ENCODE measurements at regions not wholly inside any gene's neighbourhood (a gene's known extent, or its start where the extent isn't known, plus 50 kb on each side); places are given as distances from the start of the nearest gene placed in this dataset.

GRCh38 chr5:34447424-34447823 is 208.7 kb upstream of the RAI14 start:
- Histone ChIP-seq H2AFZ (peak overlapping the region; percentile 32; the same call in 1 of the 2 replicates), H3F3A (replicated peaks; ENCODE audit: low read depth) (no peaks in the 10 kb centered on the region), H3K9me2 (ENCODE audit: insufficient read depth) (peaks cover 7% of the 10 kb centered on the region; the same call in 1 of the 2 replicates), H3K4me2 (no peak overlapping the region), H3K4me1 (ENCODE audit: insufficient read depth) (peaks cover 14% of the 10 kb centered on the region; the same call in 1 of the 2 replicates), H3K27ac (ENCODE audit: low read depth) (no peak overlapping the region), H3K79me2 (replicated peaks; ENCODE audit: insufficient read depth) (no peaks in the 10 kb centered on the region), H3K4me3 (no peak overlapping the region), H3K27me3 (ENCODE audit: insufficient read depth) (no peaks in the 10 kb centered on the region), H4K20me1 (replicated peaks; ENCODE audit: insufficient read depth) (no peaks in the 10 kb centered on the region), H3K36me3 (ENCODE audit: insufficient read depth) (no peaks in the 10 kb centered on the region)
- Mint-ChIP-seq H3K9me3 (no peaks in the 10 kb centered on the region; the same call in 1 of the 3 replicates), H3K4me1 (peaks cover 15% of the 10 kb centered on the region), H3K36me3 (ENCODE audit: low read depth) (peaks cover 6% of the 10 kb centered on the region; the same call in 2 of the 3 replicates), H3K27ac (no peak overlapping the region), H3K4me3 (no peak overlapping the region), H3K27me3 (ENCODE audit: insufficient read depth, low read depth, poor library complexity) (peaks cover 8% of the 10 kb centered on the region)
- TF ChIP-seq JUNB (IDR thresholded peaks at IDR 0.05; ENCODE audit: unreplicated experiment) (no peak), ZNF462 (CRISPR knock-in tag; IDR thresholded peaks at IDR 0.05) (no peak), POLR2AphosphoS5 (IDR thresholded peaks at IDR 0.05; ENCODE audit: low read depth) (no peak), CTCF (conservative IDR thresholded peaks at IDR 0.05; ENCODE audit: low read depth in 2 of 2) (no peak), ETS1 (IDR thresholded peaks at IDR 0.05) (no peak), STAT1 (IDR thresholded peaks at IDR 0.05; ENCODE audit: unreplicated experiment) (no peak)
- DNase-seq (ENCODE audit: low spot score) = no peak
- no peak for ATAC-seq

All from GM23338 (cell line).